HEK293 (cell line): ENCODE measurements at regions not wholly inside any gene's neighbourhood (a gene's known extent, or its start where the extent isn't known, plus 50 kb on each side); places are given as distances from the start of the nearest gene placed in this dataset.

Source experiments
- CTCF ChIP-seq: fragments of 450-650 bp; formaldehyde crosslinking; IDR thresholded peaks from 2 replicates; pipeline ENCODE4 v1.5.1; 2016; ENCODE audit warnings: missing biosample characterization, missing genetic modification characterization
- ZNF114 ChIP-seq: fragments of 450-650 bp; formaldehyde crosslinking; IDR thresholded peaks from 2 replicates; pipeline ENCODE4 v1.5.0; 2017; ENCODE audit warnings: missing biosample characterization, missing genetic modification characterization
- ZNF274 ChIP-seq, 2 experiments: fragments of 200-500 bp in 1 of 2; fragments of 450-650 bp in 1 of 2; sonication (Bioruptor generic) in 1 of 2; formaldehyde crosslinking in 1 of 2; IDR thresholded peaks; 2 replicates each; pipeline versions ENCODE4 v1.5.1 to v1.6.1; 2014 to 2016; ENCODE audit warnings: borderline replicate concordance in 1 of 2, inconsistent platforms in 1 of 2, low read length in 1 of 2, missing biosample characterization in 1 of 2, missing genetic modification characterization in 1 of 2
- ZNF48 ChIP-seq: fragments of 450-650 bp; formaldehyde crosslinking; IDR thresholded peaks from 2 replicates; pipeline ENCODE4 v1.5.1; 2016; ENCODE audit warnings: missing biosample characterization, missing genetic modification characterization
- ZNF513 ChIP-seq: fragments of 450-650 bp; IDR thresholded peaks from 2 replicates; pipeline ENCODE4 v1.5.1; 2018; ENCODE audit warnings: missing biosample characterization, missing genetic modification characterization
- ZNF701 ChIP-seq: fragments of 450-650 bp; formaldehyde crosslinking; IDR thresholded peaks from 2 replicates; pipeline ENCODE4 v1.5.1; 2016; ENCODE audit warnings: missing biosample characterization, missing genetic modification characterization
- ZNF707 ChIP-seq: fragments of 450-650 bp; formaldehyde crosslinking; IDR thresholded peaks from 2 replicates; pipeline ENCODE4 v1.5.1; 2016; ENCODE audit warnings: missing biosample characterization, missing genetic modification characterization

- TF ChIP-seq CTCF (tag by site-specific recombination) (no peak), ZNF513 (tag by site-specific recombination) (no peak), ZNF707 (no peak), ZNF274 (IDR thresholded peaks at IDR 0.05; ENCODE audit: low read length) (no peak), ZNF274 (tag by site-specific recombination; IDR thresholded peaks at IDR 0.05; ENCODE audit: borderline replicate concordance) (no peak), ZNF701 (tag by site-specific recombination) (no peak), ZNF48 (tag by site-specific recombination) (no peak), ZNF114 (tag by site-specific recombination) (no peak)
Measured at GRCh38 chr7:22581099-22581498, 81.1 kb upstream of the STEAP1B start.
